Calu3 (cell line): ENCODE measurements at regions not wholly inside any gene's neighbourhood (a gene's known extent, or its start where the extent isn't known, plus 50 kb on each side); places are given as distances from the start of the nearest gene placed in this dataset.

ENCODE experiments used
- BruUV-seq: library from RNA; stranded (reverse); fragments of 400-500 nt; replicated peaks from 2 replicates; lab custom pipeline; 2021; lab: Mats Ljungman, UMichigan
- CTCF ChIA-PET: fragments of 300-600 bp; sonication (Branson Sonifier 250); formaldehyde crosslinking; loops from one replicate; lab custom pipeline; 2022; ENCODE audit warnings: antibody characterized with exemption; lab: Charles Lee
- DNase-seq: peaks from one replicate; pipeline ENCODE4 v3.0.0; 2022
- H3K27ac Mint-ChIP-seq: one replicate; pipeline ENCODE4 v1.8.0; 2022; ENCODE audit warnings: mixed read lengths; ENCODE audit not compliant: unreplicated experiment
- H3K27me3 Mint-ChIP-seq: one replicate; pipeline ENCODE4 v1.8.0; 2022; ENCODE audit warnings: mixed read lengths; ENCODE audit not compliant: unreplicated experiment
- H3K36me3 Mint-ChIP-seq: one replicate; pipeline ENCODE4 v1.8.0; 2022; ENCODE audit warnings: mild to moderate bottlenecking, moderate library complexity, mixed read lengths; ENCODE audit not compliant: insufficient read depth, unreplicated experiment
- H3K4me1 Mint-ChIP-seq: one replicate; pipeline ENCODE4 v1.8.0; 2022; ENCODE audit warnings: mild to moderate bottlenecking, low read depth, mixed read lengths; ENCODE audit not compliant: unreplicated experiment
- H3K4me3 Mint-ChIP-seq: one replicate; pipeline ENCODE4 v1.8.0; 2022; ENCODE audit warnings: mild to moderate bottlenecking, low read depth, moderate library complexity, mixed read lengths; ENCODE audit not compliant: unreplicated experiment
- H3K9me3 Mint-ChIP-seq: one replicate; pipeline ENCODE4 v1.8.0; 2022; ENCODE audit warnings: low read depth, mixed read lengths; ENCODE audit not compliant: unreplicated experiment
- CTCF ChIP-seq: fragments of 200-600 bp; IDR thresholded peaks from one replicate; pipeline ENCODE4 v1.8.0; 2022; ENCODE audit warnings: antibody characterized with exemption; ENCODE audit not compliant: unreplicated experiment
- intact Hi-C: fragments of 100-400 bp; cut with micrococcal nuclease; formaldehyde crosslinking; loops from one replicate; pipeline ENCODE4 v1.10.0; 2022; ENCODE audit not compliant: unreplicated experiment

GRCh38 chr5:84450617-84451414 lies 66.1 kb upstream of the EDIL3 start:
- intact Hi-C loops, result loop anchor here (2.0 kb wide), 1 partner anchor 176 kb away; no protein-coding TSS in a partner anchor
- H3K4me1 Mint-ChIP-seq, result no peaks in the 10 kb centered on the region
- BruUV-seq, result no TSS peak
- no peak overlapping the region for H3K27ac Mint-ChIP-seq
- CTCF ChIA-PET, result interaction anchor here (0.5 to 1.0 kb wide), 2 partner anchors 14 to 259 kb away, joined by 3 to 5 read pairs; no protein-coding TSS in a partner anchor
- no peak for DNase-seq
- H3K4me3 Mint-ChIP-seq, result no peak overlapping the region
- H3K27me3 Mint-ChIP-seq, result no peaks in the 10 kb centered on the region
- TF ChIP-seq CTCF, result no peak
- H3K9me3 Mint-ChIP-seq, result no peaks in the 10 kb centered on the region
- no peaks in the 10 kb centered on the region for H3K36me3 Mint-ChIP-seq

GRCh38 chr5:84445049-84445685 lies 60.5 kb upstream of the EDIL3 start:
- CTCF ChIA-PET, result no interaction called here
- intact Hi-C loops, result no loop called here
- Mint-ChIP-seq H3K36me3 (no peaks in the 10 kb centered on the region), H3K4me3 (no peak overlapping the region), H3K27me3 (no peaks in the 10 kb centered on the region), H3K9me3 (peaks cover 2% of the 10 kb centered on the region), H3K27ac (no peak overlapping the region), H3K4me1 (no peaks in the 10 kb centered on the region)
- TF ChIP-seq CTCF, result no peak
- no peak for DNase-seq
- no TSS peak for BruUV-seq

GRCh38 chr5:84438456-84438855 lies 53.8 kb upstream of the EDIL3 start:
- intact Hi-C loops, result no loop called here
- TF ChIP-seq CTCF, result no peak
- Mint-ChIP-seq H3K4me3 (no peak overlapping the region), H3K27me3 (no peaks in the 10 kb centered on the region), H3K36me3 (peaks cover 5% of the 10 kb centered on the region), H3K27ac (no peak overlapping the region), H3K4me1 (peaks cover 30% of the 10 kb centered on the region), H3K9me3 (peaks cover 2% of the 10 kb centered on the region)
- CTCF ChIA-PET, result interaction anchor here (0.6 kb wide), 1 partner anchor 44 kb away, joined by 4 read pairs; no protein-coding TSS in a partner anchor
- DNase-seq, result no peak
- BruUV-seq, result no TSS peak

GRCh38 chr5:84437673-84438315 lies 53.1 kb upstream of the EDIL3 start:
- peaks cover 2% of the 10 kb centered on the region for H3K9me3 Mint-ChIP-seq
- H3K27me3 Mint-ChIP-seq, result no peaks in the 10 kb centered on the region
- H3K27ac Mint-ChIP-seq, result no peak overlapping the region
- peaks cover 30% of the 10 kb centered on the region for H3K4me1 Mint-ChIP-seq
- intact Hi-C loops, result no loop called here
- no TSS peak for BruUV-seq
- CTCF ChIA-PET, result interaction anchor here (0.6 to 0.8 kb wide), 2 partner anchors 13 to 44 kb away, joined by 4 to 5 read pairs; no protein-coding TSS in a partner anchor
- TF ChIP-seq CTCF, result no peak
- peak; percentile 16 for DNase-seq
- H3K36me3 Mint-ChIP-seq, result peaks cover 5% of the 10 kb centered on the region
- no peak overlapping the region for H3K4me3 Mint-ChIP-seq
